Ishikawa (cell line): ENCODE measurements at regions not wholly inside any gene's neighbourhood (a gene's known extent, or its start where the extent isn't known, plus 50 kb on each side); places are given as distances from the start of the nearest gene placed in this dataset.

ENCODE experiments used
- USF1 ChIP-seq: IDR thresholded peaks from 2 replicates; pipeline ENCODE4 v1.6.1; 2012

DNA sequence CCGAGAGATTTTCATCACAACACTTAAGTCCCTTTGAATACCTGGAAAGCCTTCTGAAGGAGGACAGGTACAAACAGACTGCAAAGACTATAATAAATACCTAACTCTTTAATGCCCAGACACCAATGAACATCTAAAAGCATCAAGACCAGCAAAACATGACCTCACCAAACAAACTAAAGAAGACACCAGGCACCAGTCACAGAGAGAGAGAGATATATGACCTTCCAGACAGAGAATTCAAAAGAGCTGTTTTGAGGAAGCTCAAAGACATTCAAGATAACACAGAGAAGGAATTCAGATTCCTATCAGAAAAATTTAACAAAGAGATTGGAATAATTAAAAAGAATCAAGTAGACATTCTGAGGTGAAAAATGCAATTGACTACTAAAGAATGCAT is 50.6 kb upstream of the ACADM start:
- no peak for TF ChIP-seq USF1
